GM12878 (cell line): ENCODE measurements at regions not wholly inside any gene's neighbourhood (a gene's known extent, or its start where the extent isn't known, plus 50 kb on each side); places are given as distances from the start of the nearest gene placed in this dataset.

Source experiments
- ATAC-seq: fragments of 200-7000 bp; cut with Tn5 transposase; 3 replicates; pipeline ENCODE4 v1.9.1; 2020; ENCODE audit warnings: mild to moderate bottlenecking, moderate library complexity
- BruUV-seq: library from RNA; stranded (reverse); fragments of 400-500 nt; replicated peaks from 2 replicates; lab custom pipeline; 2021; lab: Mats Ljungman, UMichigan
- CTCF ChIA-PET: fragments of 300-600 bp; sonication (Branson Sonifier 250); formaldehyde crosslinking; extraction: SDS; loops from one replicate; lab custom pipeline; 2021; ENCODE audit warnings: inconsistent platforms; lab: Yijun Ruan, JAX
- POLR2A ChIA-PET: fragments of 350-600 bp; formaldehyde crosslinking; extraction: SDS; loops from one replicate; lab custom pipeline; 2021; ENCODE audit warnings: inconsistent platforms; lab: Charles Lee
- RAD21 ChIA-PET: fragments of 300-600 bp; sonication (Branson Sonifier 250); formaldehyde crosslinking; loops from one replicate; lab custom pipeline; 2023; ENCODE audit warnings: antibody characterized with exemption; ENCODE audit not compliant: unreplicated experiment; lab: Charles Lee
- SMC1A ChIA-PET: fragments of 300-600 bp; sonication (Branson Sonifier 250); formaldehyde crosslinking; loops from one replicate; lab custom pipeline; 2023; ENCODE audit not compliant: unreplicated experiment, uncharacterized antibody; lab: Charles Lee
- DNase-seq: peaks from one replicate; pipeline ENCODE4 v3.0.0-alpha.2; 2011; ENCODE audit warnings: low read depth, low spot score
- FAIRE-seq: peaks from 3 replicates; lab custom pipeline; 2011; peaks lifted over from hg19 to GRCh38; lab: Jason Lieb, UNC
- H2AFZ ChIP-seq: 2 replicates; pipeline ENCODE4 v1.6.0; 2011; ENCODE audit warnings: low read depth, low read length, control low read depth; ENCODE audit not compliant: control insufficient read depth
- H3K27ac ChIP-seq: 2 replicates; pipeline ENCODE4 v1.5.1; 2011; ENCODE audit warnings: control low read depth; ENCODE audit not compliant: control insufficient read depth, insufficient read depth
- H3K27me3 ChIP-seq, 2 experiments: replicated peaks in 1 of 2; 2 replicates each; pipeline versions ENCODE4 v1.6.0 to v1.6.1; 2011; ENCODE audit warnings: low read length in 1 of 2; ENCODE audit not compliant: control insufficient read depth in 2 of 2, insufficient read depth in 2 of 2
- H3K36me3 ChIP-seq, 2 experiments: 2 replicates each; pipeline ENCODE4 v1.5.1; 2011; ENCODE audit warnings: low read length in 1 of 2; ENCODE audit not compliant: control insufficient read depth in 2 of 2, insufficient read depth in 2 of 2
- H3K4me1 ChIP-seq: 2 replicates; pipeline ENCODE4 v1.6.1; 2011; ENCODE audit warnings: mild to moderate bottlenecking, low read length, moderate library complexity, mixed read lengths; ENCODE audit not compliant: control insufficient read depth, insufficient read depth
- H3K4me2 ChIP-seq: 2 replicates; pipeline ENCODE4 v1.6.0; 2011; ENCODE audit warnings: control low read depth; ENCODE audit not compliant: control insufficient read depth, insufficient read depth
- H3K4me3 ChIP-seq: fragments of 200-600 bp; sonication (generic); 2 replicates; pipeline ENCODE4 v1.5.1; 2016
- H3K79me2 ChIP-seq: 2 replicates; pipeline ENCODE4 v1.6.0; 2011; ENCODE audit warnings: low read length; ENCODE audit not compliant: control insufficient read depth, insufficient read depth
- H3K9ac ChIP-seq: 2 replicates; pipeline ENCODE4 v1.8.0; 2011; ENCODE audit warnings: low read length, control low read depth, mixed read lengths; ENCODE audit not compliant: control insufficient read depth, insufficient read depth
- H3K9me3 ChIP-seq: replicated peaks from 3 replicates; pipeline ENCODE4 v1.5.1; 2011; ENCODE audit warnings: mild to moderate bottlenecking, low read length; ENCODE audit not compliant: control insufficient read depth, insufficient read depth
- H4K20me1 ChIP-seq: 2 replicates; pipeline ENCODE4 v1.6.0; 2011; ENCODE audit not compliant: control insufficient read depth, insufficient read depth
- ATF7 ChIP-seq: fragments of 450-650 bp; IDR thresholded peaks from 2 replicates; pipeline ENCODE4 v1.6.1; 2016; ENCODE audit warnings: low read depth, mild to moderate bottlenecking
- BRCA1 ChIP-seq: IDR thresholded peaks from 2 replicates; pipeline ENCODE4 v1.6.1; 2011; ENCODE audit warnings: low read depth, low read length, improper control_type of control experiment
- ETV6 ChIP-seq, 2 experiments: fragments of 450-650 bp in 1 of 2; IDR thresholded peaks in 1 of 2; conservative IDR thresholded peaks in 1 of 2; 2 replicates each; pipeline ENCODE4 v1.6.1; 2014; ENCODE audit warnings: antibody characterized with exemption in 1 of 2, borderline replicate concordance in 1 of 2, low read depth in 1 of 2, mild to moderate bottlenecking in 1 of 2, moderate library complexity in 1 of 2
- MAX ChIP-seq: IDR thresholded peaks from 2 replicates; pipeline ENCODE4 v1.6.1; 2012; ENCODE audit warnings: low read depth, low read length, improper control_type of control experiment
- MEF2A ChIP-seq: IDR thresholded peaks from 2 replicates; pipeline ENCODE4 v1.6.1; 2011; ENCODE audit warnings: low read depth, mild to moderate bottlenecking, low read length, moderate library complexity; ENCODE audit not compliant: insufficient read depth
- SMC3 ChIP-seq: IDR thresholded peaks from 2 replicates; pipeline ENCODE4 v1.6.1; 2011; ENCODE audit warnings: low read length, improper control_type of control experiment, borderline replicate concordance
- TBL1XR1 ChIP-seq: IDR thresholded peaks from 2 replicates; pipeline ENCODE4 v1.6.1; 2012; ENCODE audit warnings: low read depth, low read length, improper control_type of control experiment
- ZBTB4 ChIP-seq: fragments of 450-650 bp; formaldehyde crosslinking; IDR thresholded peaks from 2 replicates; pipeline ENCODE4 v1.4.0; 2022; ENCODE audit warnings: mild to moderate bottlenecking, moderate library complexity
- ZNF622 ChIP-seq: fragments of 450-650 bp; IDR thresholded peaks from 2 replicates; pipeline ENCODE4 v1.6.1; 2017; ENCODE audit warnings: mild to moderate bottlenecking, inconsistent platforms
- WGBS: methylation state at CpG from one replicate; pipeline ENCODE4 v1.1.6; 2016; ENCODE audit warnings: low lambda C conversion rate; ENCODE audit not compliant: insufficient replicate concordance, insufficient coverage; ENCODE audit errors: missing lambda C conversion rate; 5-methylcytosine and 5-hydroxymethylcytosine counted together
- in situ Hi-C: fragments of 300-500 bp; cut with MboI; formaldehyde crosslinking; loops from 9 replicates; pipeline ENCODE4 v1.14.3; 2018; ENCODE audit warnings: mixed read lengths
- intact Hi-C: fragments of 100-400 bp; cut with micrococcal nuclease; formaldehyde crosslinking; loops from one replicate; pipeline ENCODE4 v1.14.2; 2022; ENCODE audit not compliant: unreplicated experiment
- TF ChIP-seq, protein P1 (sequence below): fragments of 450-650 bp; IDR thresholded peaks from 2 replicates; pipeline ENCODE4 v1.6.1; 2017; ENCODE audit warnings: mild to moderate bottlenecking, moderate library complexity
- TF ChIP-seq, protein P2 (sequence below), 3 experiments: IDR thresholded peaks in 2 of 3; conservative IDR thresholded peaks in 1 of 3; 2 replicates each; pipeline ENCODE4 v1.5.1; 2011; ENCODE audit warnings: low read depth in 3 of 3, low read length in 3 of 3, mild to moderate bottlenecking in 3 of 3, control low read depth in 2 of 3, moderate library complexity in 2 of 3, inconsistent platforms in 1 of 3, mixed read lengths in 1 of 3; ENCODE audit not compliant: control insufficient read depth in 2 of 3, insufficient read depth in 1 of 3; ENCODE audit errors: extremely low read depth in 1 of 3
- TF ChIP-seq, protein P3 (sequence below): IDR thresholded peaks from 2 replicates; pipeline ENCODE4 v1.6.1; 2012; ENCODE audit warnings: low read length, inconsistent platforms

DNA sequence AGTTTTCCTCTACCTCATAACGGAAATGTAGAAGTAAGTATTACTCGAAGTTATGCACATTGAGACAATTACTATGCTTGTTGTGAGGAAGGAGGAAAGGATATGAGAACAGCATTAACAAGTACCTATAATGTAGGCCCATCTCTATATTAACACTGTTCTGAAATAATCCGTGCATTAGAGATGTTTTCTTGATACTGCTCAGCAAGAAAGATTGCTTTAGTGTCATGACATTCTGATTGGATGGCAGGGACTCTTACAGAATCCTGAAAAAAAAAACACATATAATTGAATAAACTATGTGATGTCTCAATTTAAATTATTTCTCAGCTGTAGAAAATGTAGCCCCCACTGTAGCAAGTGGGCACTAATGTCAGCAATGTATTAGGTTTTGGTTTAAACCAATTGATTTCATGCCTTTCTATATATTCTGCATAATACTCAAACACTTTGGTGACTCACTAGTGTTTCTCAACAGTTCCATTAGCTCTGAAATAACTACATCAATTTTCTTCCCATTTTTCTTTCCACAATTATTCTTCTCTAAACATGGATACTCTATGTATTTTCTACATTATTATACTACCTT lies 598.3 kb upstream of the BCHE start:
- in situ Hi-C loops = no loop called here
- SMC1A ChIA-PET = no interaction called here
- TF ChIP-seq ZNF622 = no peak
- TF ChIP-seq BRCA1 = no peak
- TF ChIP-seq ATF7 = no peak
- no peak for TF ChIP-seq SMC3
- no peak for TF ChIP-seq ZBTB4 (CRISPR knock-in tag)
- no peak for TF ChIP-seq MAX
- TF ChIP-seq, protein P1, sequence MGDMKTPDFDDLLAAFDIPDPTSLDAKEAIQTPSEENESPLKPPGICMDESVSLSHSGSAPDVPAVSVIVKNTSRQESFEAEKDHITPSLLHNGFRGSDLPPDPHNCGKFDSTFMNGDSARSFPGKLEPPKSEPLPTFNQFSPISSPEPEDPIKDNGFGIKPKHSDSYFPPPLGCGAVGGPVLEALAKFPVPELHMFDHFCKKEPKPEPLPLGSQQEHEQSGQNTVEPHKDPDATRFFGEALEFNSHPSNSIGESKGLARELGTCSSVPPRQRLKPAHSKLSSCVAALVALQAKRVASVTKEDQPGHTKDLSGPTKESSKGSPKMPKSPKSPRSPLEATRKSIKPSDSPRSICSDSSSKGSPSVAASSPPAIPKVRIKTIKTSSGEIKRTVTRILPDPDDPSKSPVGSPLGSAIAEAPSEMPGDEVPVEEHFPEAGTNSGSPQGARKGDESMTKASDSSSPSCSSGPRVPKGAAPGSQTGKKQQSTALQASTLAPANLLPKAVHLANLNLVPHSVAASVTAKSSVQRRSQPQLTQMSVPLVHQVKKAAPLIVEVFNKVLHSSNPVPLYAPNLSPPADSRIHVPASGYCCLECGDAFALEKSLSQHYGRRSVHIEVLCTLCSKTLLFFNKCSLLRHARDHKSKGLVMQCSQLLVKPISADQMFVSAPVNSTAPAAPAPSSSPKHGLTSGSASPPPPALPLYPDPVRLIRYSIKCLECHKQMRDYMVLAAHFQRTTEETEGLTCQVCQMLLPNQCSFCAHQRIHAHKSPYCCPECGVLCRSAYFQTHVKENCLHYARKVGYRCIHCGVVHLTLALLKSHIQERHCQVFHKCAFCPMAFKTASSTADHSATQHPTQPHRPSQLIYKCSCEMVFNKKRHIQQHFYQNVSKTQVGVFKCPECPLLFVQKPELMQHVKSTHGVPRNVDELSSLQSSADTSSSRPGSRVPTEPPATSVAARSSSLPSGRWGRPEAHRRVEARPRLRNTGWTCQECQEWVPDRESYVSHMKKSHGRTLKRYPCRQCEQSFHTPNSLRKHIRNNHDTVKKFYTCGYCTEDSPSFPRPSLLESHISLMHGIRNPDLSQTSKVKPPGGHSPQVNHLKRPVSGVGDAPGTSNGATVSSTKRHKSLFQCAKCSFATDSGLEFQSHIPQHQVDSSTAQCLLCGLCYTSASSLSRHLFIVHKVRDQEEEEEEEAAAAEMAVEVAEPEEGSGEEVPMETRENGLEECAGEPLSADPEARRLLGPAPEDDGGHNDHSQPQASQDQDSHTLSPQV = no peak
- TF ChIP-seq MEF2A = no peak
- TF ChIP-seq ETV6 (conservative IDR thresholded peaks at IDR 0.05 in 1 of 2, IDR thresholded peaks at IDR 0.05 in 1 of 2; ENCODE audit: borderline replicate concordance in 1 of 2, low read depth in 1 of 2) = no peak
- TF ChIP-seq, protein P2, sequence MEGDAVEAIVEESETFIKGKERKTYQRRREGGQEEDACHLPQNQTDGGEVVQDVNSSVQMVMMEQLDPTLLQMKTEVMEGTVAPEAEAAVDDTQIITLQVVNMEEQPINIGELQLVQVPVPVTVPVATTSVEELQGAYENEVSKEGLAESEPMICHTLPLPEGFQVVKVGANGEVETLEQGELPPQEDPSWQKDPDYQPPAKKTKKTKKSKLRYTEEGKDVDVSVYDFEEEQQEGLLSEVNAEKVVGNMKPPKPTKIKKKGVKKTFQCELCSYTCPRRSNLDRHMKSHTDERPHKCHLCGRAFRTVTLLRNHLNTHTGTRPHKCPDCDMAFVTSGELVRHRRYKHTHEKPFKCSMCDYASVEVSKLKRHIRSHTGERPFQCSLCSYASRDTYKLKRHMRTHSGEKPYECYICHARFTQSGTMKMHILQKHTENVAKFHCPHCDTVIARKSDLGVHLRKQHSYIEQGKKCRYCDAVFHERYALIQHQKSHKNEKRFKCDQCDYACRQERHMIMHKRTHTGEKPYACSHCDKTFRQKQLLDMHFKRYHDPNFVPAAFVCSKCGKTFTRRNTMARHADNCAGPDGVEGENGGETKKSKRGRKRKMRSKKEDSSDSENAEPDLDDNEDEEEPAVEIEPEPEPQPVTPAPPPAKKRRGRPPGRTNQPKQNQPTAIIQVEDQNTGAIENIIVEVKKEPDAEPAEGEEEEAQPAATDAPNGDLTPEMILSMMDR (IDR thresholded peaks at IDR 0.05 in 2 of 3, conservative IDR thresholded peaks at IDR 0.05 in 1 of 3; ENCODE audit: control insufficient read depth in 2 of 3, extremely low read depth in 1 of 3, insufficient read depth in 1 of 3, low read depth in 3 of 3, low read length in 3 of 3) = no peak
- no peak for TF ChIP-seq TBL1XR1
- TF ChIP-seq, protein P3, sequence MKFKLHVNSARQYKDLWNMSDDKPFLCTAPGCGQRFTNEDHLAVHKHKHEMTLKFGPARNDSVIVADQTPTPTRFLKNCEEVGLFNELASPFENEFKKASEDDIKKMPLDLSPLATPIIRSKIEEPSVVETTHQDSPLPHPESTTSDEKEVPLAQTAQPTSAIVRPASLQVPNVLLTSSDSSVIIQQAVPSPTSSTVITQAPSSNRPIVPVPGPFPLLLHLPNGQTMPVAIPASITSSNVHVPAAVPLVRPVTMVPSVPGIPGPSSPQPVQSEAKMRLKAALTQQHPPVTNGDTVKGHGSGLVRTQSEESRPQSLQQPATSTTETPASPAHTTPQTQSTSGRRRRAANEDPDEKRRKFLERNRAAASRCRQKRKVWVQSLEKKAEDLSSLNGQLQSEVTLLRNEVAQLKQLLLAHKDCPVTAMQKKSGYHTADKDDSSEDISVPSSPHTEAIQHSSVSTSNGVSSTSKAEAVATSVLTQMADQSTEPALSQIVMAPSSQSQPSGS = no peak
- TF ChIP-seq, all 136 proteins: peak for 0
- FAIRE-seq (no peak), ATAC-seq (no peak), DNase-seq (no peak)
- H3K36me3 ChIP-seq = no peaks in the 10 kb centered on the region
- no peaks in the 10 kb centered on the region for H3K79me2 ChIP-seq
- H3K4me2 ChIP-seq = no peak overlapping the region
- no peak overlapping the region for H2AFZ ChIP-seq
- H3K4me3 ChIP-seq = no peak overlapping the region
- intact Hi-C loops = no loop called here
- H3K27me3 ChIP-seq = no peaks in the 10 kb centered on the region
- H4K20me1 ChIP-seq = no peaks in the 10 kb centered on the region
- no peak overlapping the region for H3K27ac ChIP-seq
- no peaks in the 10 kb centered on the region for H3K4me1 ChIP-seq
- WGBS = 29% methylated on average over 3 of the region's 3 CpGs
- ChIA-PET RAD21 (no interaction called here), CTCF (interaction anchor here (0.7 kb wide), 1 partner anchor 9 kb away, joined by 3 read pairs; no protein-coding TSS in a partner anchor), POLR2A (no interaction called here)
- no peak overlapping the region for H3K9ac ChIP-seq
- no peaks in the 10 kb centered on the region for H3K9me3 ChIP-seq
- no TSS peak for BruUV-seq
